Calu3 (cell line): ENCODE measurements at regions not wholly inside any gene's neighbourhood (a gene's known extent, or its start where the extent isn't known, plus 50 kb on each side); places are given as distances from the start of the nearest gene placed in this dataset.

Source experiments
- BruUV-seq: library from RNA; stranded (reverse); fragments of 400-500 nt; replicated peaks from 2 replicates; lab custom pipeline; 2021; lab: Mats Ljungman, UMichigan
- CTCF ChIA-PET: fragments of 300-600 bp; sonication (Branson Sonifier 250); formaldehyde crosslinking; loops from one replicate; lab custom pipeline; 2022; ENCODE audit warnings: antibody characterized with exemption; lab: Charles Lee
- DNase-seq: peaks from one replicate; pipeline ENCODE4 v3.0.0; 2022
- H3K27ac Mint-ChIP-seq: one replicate; pipeline ENCODE4 v1.8.0; 2022; ENCODE audit warnings: mixed read lengths; ENCODE audit not compliant: unreplicated experiment
- H3K27me3 Mint-ChIP-seq: one replicate; pipeline ENCODE4 v1.8.0; 2022; ENCODE audit warnings: mixed read lengths; ENCODE audit not compliant: unreplicated experiment
- H3K36me3 Mint-ChIP-seq: one replicate; pipeline ENCODE4 v1.8.0; 2022; ENCODE audit warnings: mild to moderate bottlenecking, moderate library complexity, mixed read lengths; ENCODE audit not compliant: insufficient read depth, unreplicated experiment
- H3K4me1 Mint-ChIP-seq: one replicate; pipeline ENCODE4 v1.8.0; 2022; ENCODE audit warnings: mild to moderate bottlenecking, low read depth, mixed read lengths; ENCODE audit not compliant: unreplicated experiment
- H3K4me3 Mint-ChIP-seq: one replicate; pipeline ENCODE4 v1.8.0; 2022; ENCODE audit warnings: mild to moderate bottlenecking, low read depth, moderate library complexity, mixed read lengths; ENCODE audit not compliant: unreplicated experiment
- H3K9me3 Mint-ChIP-seq: one replicate; pipeline ENCODE4 v1.8.0; 2022; ENCODE audit warnings: low read depth, mixed read lengths; ENCODE audit not compliant: unreplicated experiment
- CTCF ChIP-seq: fragments of 200-600 bp; IDR thresholded peaks from one replicate; pipeline ENCODE4 v1.8.0; 2022; ENCODE audit warnings: antibody characterized with exemption; ENCODE audit not compliant: unreplicated experiment
- intact Hi-C: fragments of 100-400 bp; cut with micrococcal nuclease; formaldehyde crosslinking; loops from one replicate; pipeline ENCODE4 v1.10.0; 2022; ENCODE audit not compliant: unreplicated experiment

- CTCF ChIA-PET, result no interaction called here
- H3K4me1 Mint-ChIP-seq, result no peaks in the 10 kb centered on the region
- no peak for TF ChIP-seq CTCF
- H3K27me3 Mint-ChIP-seq, result no peaks in the 10 kb centered on the region
- no peaks in the 10 kb centered on the region for H3K9me3 Mint-ChIP-seq
- BruUV-seq, result no TSS peak
- H3K36me3 Mint-ChIP-seq, result no peaks in the 10 kb centered on the region
- no peak overlapping the region for H3K4me3 Mint-ChIP-seq
- no peak for DNase-seq
- intact Hi-C loops, result no loop called here
- no peak overlapping the region for H3K27ac Mint-ChIP-seq
Measured at GRCh38 chr18:10009321-10010144, 95.7 kb downstream of the VAPA start.

- DNase-seq, result no peak
- peaks cover 10% of the 10 kb centered on the region for H3K4me1 Mint-ChIP-seq
- no TSS peak for BruUV-seq
- H3K27ac Mint-ChIP-seq, result no peak overlapping the region
- H3K9me3 Mint-ChIP-seq, result no peaks in the 10 kb centered on the region
- no peak overlapping the region for H3K4me3 Mint-ChIP-seq
- no peaks in the 10 kb centered on the region for H3K27me3 Mint-ChIP-seq
- CTCF ChIA-PET, result no interaction called here
- TF ChIP-seq CTCF, result no peak
- intact Hi-C loops, result no loop called here
- no peaks in the 10 kb centered on the region for H3K36me3 Mint-ChIP-seq
Measured at GRCh38 chr18:10010611-10011015, 96.8 kb downstream of the VAPA start.

- no peak overlapping the region for H3K4me3 Mint-ChIP-seq
- H3K9me3 Mint-ChIP-seq, result no peaks in the 10 kb centered on the region
- peaks cover 14% of the 10 kb centered on the region for H3K4me1 Mint-ChIP-seq
- CTCF ChIA-PET, result interaction anchor here (0.8 kb wide), 1 partner anchor 9 kb away, joined by 3 read pairs; no protein-coding TSS in a partner anchor
- TF ChIP-seq CTCF, result no peak
- BruUV-seq, result no TSS peak
- no peak for DNase-seq
- no peak overlapping the region for H3K27ac Mint-ChIP-seq
- intact Hi-C loops, result no loop called here
- no peaks in the 10 kb centered on the region for H3K27me3 Mint-ChIP-seq
- no peaks in the 10 kb centered on the region for H3K36me3 Mint-ChIP-seq
Measured at GRCh38 chr18:10011061-10011460, 97.2 kb downstream of the VAPA start.

- H3K4me1 Mint-ChIP-seq, result peaks cover 21% of the 10 kb centered on the region
- DNase-seq, result no peak
- no peak overlapping the region for H3K4me3 Mint-ChIP-seq
- intact Hi-C loops, result no loop called here
- no peaks in the 10 kb centered on the region for H3K36me3 Mint-ChIP-seq
- CTCF ChIA-PET, result interaction anchor here (0.8 kb wide), 1 partner anchor 8 kb away, joined by 3 read pairs; no protein-coding TSS in a partner anchor
- no peaks in the 10 kb centered on the region for H3K27me3 Mint-ChIP-seq
- H3K27ac Mint-ChIP-seq, result no peak overlapping the region
- TF ChIP-seq CTCF, result no peak
- H3K9me3 Mint-ChIP-seq, result no peaks in the 10 kb centered on the region
- no TSS peak for BruUV-seq
Measured at GRCh38 chr18:10011751-10012150, 97.9 kb downstream of the VAPA start.
